RWPE1 (cell line): ENCODE measurements at regions not wholly inside any gene's neighbourhood (a gene's known extent, or its start where the extent isn't known, plus 50 kb on each side); places are given as distances from the start of the nearest gene placed in this dataset.
"Not testable (repeated sequence)": the region's sequence is repeated elsewhere in the genome, so short reads cannot be mapped to it uniquely, and the experiment has no call there.

ENCODE experiments used
- CTCF ChIA-PET: fragments of 350-600 bp; sonication (Branson Sonifier 250); formaldehyde crosslinking; extraction: SDS; loops from one replicate; lab custom pipeline; 2021; lab: Yijun Ruan, JAX
- POLR2A ChIA-PET: fragments of 400-600 bp; formaldehyde crosslinking; extraction: SDS; loops from one replicate; lab custom pipeline; 2020; ENCODE audit warnings: antibody characterized with exemption; ENCODE audit not compliant: low non-redundant PET; lab: Yijun Ruan, JAX
- DNase-seq: peaks from one replicate; pipeline ENCODE4 v3.0.0; 2012; ENCODE audit warnings: low spot score
- H3K27ac ChIP-seq: fragments of 450-650 bp; 2 replicates; pipeline ENCODE4 v1.5.1; 2017
- CTCF ChIP-seq: fragments of 450-650 bp; conservative IDR thresholded peaks from 2 replicates; pipeline ENCODE4 v1.5.1; 2017; ENCODE audit warnings: low read depth, mild to moderate bottlenecking

- no peak for DNase-seq
- H3K27ac ChIP-seq = no peak overlapping the region
- POLR2A ChIA-PET = no interaction called here
- CTCF ChIA-PET = no interaction called here
- TF ChIP-seq CTCF = no peak
Observed at GRCh38 chr2:4098137-4098536, 394.8 kb downstream of the DCDC2C start.

- no peak for DNase-seq
Observed at GRCh38 chr2:4101936-4102335, 398.6 kb downstream of the DCDC2C start.

GRCh38 chr2:4107179-4107578, 403.8 kb downstream of the DCDC2C start:
- POLR2A ChIA-PET = no interaction called here
- CTCF ChIA-PET = no interaction called here
- H3K27ac ChIP-seq = no peak overlapping the region
- TF ChIP-seq CTCF = no peak
- no peak for DNase-seq

More at GRCh38 chr2:4101936-4102335, 398.6 kb downstream of the DCDC2C start:
- no peak overlapping the region for H3K27ac ChIP-seq
- CTCF ChIA-PET = interaction anchor here (0.6 to 0.7 kb wide), 2 partner anchors 52 to 1782 kb away, joined by 3 read pairs; no protein-coding TSS in a partner anchor
- POLR2A ChIA-PET = no interaction called here
- TF ChIP-seq CTCF = no peak

GRCh38 chr2:4110273-4110672, 406.9 kb downstream of the DCDC2C start:
- no peak for TF ChIP-seq CTCF
- H3K27ac ChIP-seq = no peak overlapping the region
- CTCF ChIA-PET = no interaction called here
- DNase-seq = no peak
- POLR2A ChIA-PET = no interaction called here

- H3K27ac ChIP-seq, POLR2A ChIA-PET, DNase-seq: not testable (repeated sequence)
- CTCF ChIA-PET = interaction anchor here (0.6 kb wide), 1 partner anchor 42 kb away, joined by 3 read pairs; no protein-coding TSS in a partner anchor
Observed at GRCh38 chr2:4115435-4115834, 412.1 kb downstream of the DCDC2C start.

- no peak for DNase-seq
- TF ChIP-seq CTCF = no peak
- no peak overlapping the region for H3K27ac ChIP-seq
- POLR2A ChIA-PET = no interaction called here
- CTCF ChIA-PET = no interaction called here
Observed at GRCh38 chr2:4122726-4123125, 419.4 kb downstream of the DCDC2C start.

GRCh38 chr2:4130651-4131050, 427.3 kb downstream of the DCDC2C start:
- no peak for DNase-seq
- H3K27ac ChIP-seq = no peak overlapping the region
- no peak for TF ChIP-seq CTCF
- ChIA-PET POLR2A (no interaction called here), CTCF (no interaction called here)
